IMR-90 (cell line): ENCODE measurements at regions not wholly inside any gene's neighbourhood (a gene's known extent, or its start where the extent isn't known, plus 50 kb on each side); places are given as distances from the start of the nearest gene placed in this dataset.

Source experiments
- ATAC-seq: fragments of 200-7000 bp; cut with Tn5 transposase; 2 replicates; pipeline ENCODE4 v1.9.1; 2020; ENCODE audit warnings: low read depth, mild to moderate bottlenecking, moderate library complexity
- BruUV-seq: library from RNA; stranded (reverse); fragments of 400-500 nt; replicated peaks from 2 replicates; lab custom pipeline; 2021; lab: Mats Ljungman, UMichigan
- CTCF ChIA-PET: fragments of 300-600 bp; formaldehyde crosslinking; extraction: SDS; loops from one replicate; lab custom pipeline; 2021; ENCODE audit warnings: antibody characterized with exemption; lab: Yijun Ruan, JAX
- POLR2A ChIA-PET: fragments of 300-600 bp; sonication (Branson Sonifier 250); formaldehyde crosslinking; loops from one replicate; lab custom pipeline; 2022; ENCODE audit warnings: antibody characterized with exemption; ENCODE audit not compliant: unreplicated experiment; lab: Charles Lee
- DNase-seq: peaks from one replicate; pipeline ENCODE4 v3.0.0; 2013
- H2AFZ ChIP-seq: replicated peaks from 2 replicates; pipeline ENCODE3; 2013; ENCODE audit warnings: low read length, mild to moderate bottlenecking; ENCODE audit not compliant: poor library complexity
- H2AK5ac ChIP-seq: 2 replicates; pipeline ENCODE4 v1.6.1; 2013; ENCODE audit warnings: low read depth, low read length, inconsistent platforms
- H2AK9ac ChIP-seq: replicated peaks from 2 replicates; pipeline ENCODE3; 2013; ENCODE audit warnings: mild to moderate bottlenecking, low read depth, low read length, moderate library complexity; ENCODE audit not compliant: poor library complexity
- H2BK120ac ChIP-seq: 2 replicates; pipeline ENCODE4 v1.6.1; 2013; ENCODE audit warnings: low read depth, low read length, inconsistent platforms
- H2BK15ac ChIP-seq: 3 replicates; pipeline ENCODE4 v1.6.1; 2013; ENCODE audit warnings: low read depth, low read length, inconsistent platforms
- H2BK20ac ChIP-seq: 2 replicates; pipeline ENCODE4 v1.6.1; 2013; ENCODE audit warnings: low read depth, mild to moderate bottlenecking, inconsistent platforms, low read length, moderate library complexity
- H2BK5ac ChIP-seq: 2 replicates; pipeline ENCODE4 v1.6.1; 2013; ENCODE audit warnings: mild to moderate bottlenecking, low read depth, low read length, inconsistent platforms; ENCODE audit not compliant: poor library complexity, severe bottlenecking
- H3K14ac ChIP-seq: replicated peaks from 2 replicates; pipeline ENCODE4 v1.6.1; 2013; ENCODE audit warnings: low read depth, low read length, inconsistent platforms
- H3K18ac ChIP-seq: 2 replicates; pipeline ENCODE4 v1.6.1; 2013; ENCODE audit warnings: low read depth, low read length, control low read depth
- H3K23ac ChIP-seq: 2 replicates; pipeline ENCODE4 v1.6.1; 2013; ENCODE audit warnings: low read depth, low read length, inconsistent platforms
- H3K27ac ChIP-seq: 2 replicates; pipeline ENCODE4 v1.5.1; 2013; ENCODE audit warnings: mild to moderate bottlenecking, control low read depth, low read length; ENCODE audit not compliant: insufficient read depth
- H3K27me3 ChIP-seq: 2 replicates; pipeline ENCODE4 v1.6.1; 2013; ENCODE audit warnings: low read length; ENCODE audit not compliant: control insufficient read depth, insufficient read depth
- H3K36me3 ChIP-seq: 2 replicates; pipeline ENCODE4 v1.6.1; 2013; ENCODE audit warnings: low read length, mixed read lengths; ENCODE audit not compliant: control insufficient read depth, insufficient read depth
- H3K4ac ChIP-seq: 2 replicates; pipeline ENCODE4 v1.6.1; 2013; ENCODE audit warnings: low read depth, low read length, inconsistent platforms
- H3K4me1 ChIP-seq: 2 replicates; pipeline ENCODE4 v1.6.1; 2013; ENCODE audit warnings: low read length, mixed read lengths; ENCODE audit not compliant: control insufficient read depth, insufficient read depth
- H3K4me2 ChIP-seq: 2 replicates; pipeline ENCODE4 v1.6.1; 2013; ENCODE audit warnings: low read depth, mild to moderate bottlenecking, control low read depth, low read length, moderate library complexity
- H3K4me3 ChIP-seq: 2 replicates; pipeline ENCODE4 v1.5.1; 2013; ENCODE audit warnings: low read depth, mild to moderate bottlenecking, control low read depth, low read length, moderate library complexity; ENCODE audit not compliant: insufficient read depth
- H3K56ac ChIP-seq: 2 replicates; pipeline ENCODE4 v1.6.1; 2013; ENCODE audit warnings: low read length, inconsistent platforms; ENCODE audit not compliant: insufficient read depth; ENCODE audit errors: extremely low read depth
- H3K79me1 ChIP-seq, 2 experiments: 2 replicates each; pipeline ENCODE4 v1.6.1; 2013; ENCODE audit warnings: low read length in 2 of 2, inconsistent platforms in 1 of 2, low read depth in 1 of 2
- H3K9ac ChIP-seq: 2 replicates; pipeline ENCODE4 v1.6.1; 2013; ENCODE audit warnings: low read depth, low read length, control low read depth
- H3K9me1 ChIP-seq: 2 replicates; pipeline ENCODE4 v1.6.1; 2013; ENCODE audit warnings: low read length, inconsistent platforms; ENCODE audit not compliant: insufficient read depth
- H3K9me3 ChIP-seq: 2 replicates; pipeline ENCODE4 v1.6.1; 2013; ENCODE audit warnings: low read length; ENCODE audit not compliant: control insufficient read depth, insufficient read depth
- H4K20me1 ChIP-seq: 2 replicates; pipeline ENCODE4 v1.6.1; 2013; ENCODE audit warnings: low read length, inconsistent platforms; ENCODE audit not compliant: insufficient read depth
- H4K5ac ChIP-seq: 2 replicates; pipeline ENCODE4 v1.6.1; 2013; ENCODE audit warnings: mild to moderate bottlenecking, low read depth, low read length, control low read depth
- H4K8ac ChIP-seq, 2 experiments: 2 replicates each; pipeline ENCODE4 v1.6.1; 2013; ENCODE audit warnings: low read depth in 2 of 2, low read length in 2 of 2, control low read depth in 1 of 2, inconsistent platforms in 1 of 2
- H4K91ac ChIP-seq: 2 replicates; pipeline ENCODE4 v1.6.1; 2013; ENCODE audit warnings: low read depth, low read length, inconsistent platforms; ENCODE audit not compliant: insufficient read depth
- CEBPB ChIP-seq: IDR thresholded peaks from 2 replicates; pipeline ENCODE4 v1.6.1; 2012; ENCODE audit warnings: low read depth, low read length, improper control_type of control experiment
- CHD1 ChIP-seq: IDR thresholded peaks from 2 replicates; pipeline ENCODE4 v1.6.1; 2012; ENCODE audit warnings: low read depth, low read length, improper control_type of control experiment
- ELK1 ChIP-seq: fragments of 150-350 bp; IDR thresholded peaks from 2 replicates; pipeline ENCODE4 v1.6.1; 2016; ENCODE audit warnings: low read depth, mild to moderate bottlenecking, low read length, moderate library complexity, borderline replicate concordance
- FOS ChIP-seq: fragments of 150-350 bp; IDR thresholded peaks from 2 replicates; pipeline ENCODE4 v1.6.1; 2016; ENCODE audit warnings: low read depth, low read length
- MAFK ChIP-seq: IDR thresholded peaks from 2 replicates; pipeline ENCODE4 v1.6.1; 2012; ENCODE audit warnings: low read depth, low read length, improper control_type of control experiment
- MXI1 ChIP-seq: IDR thresholded peaks from 2 replicates; pipeline ENCODE4 v1.6.1; 2012; ENCODE audit warnings: low read depth, mild to moderate bottlenecking, low read length, moderate library complexity, borderline replicate concordance
- NFE2L2 ChIP-seq: fragments of 150-350 bp; IDR thresholded peaks from 2 replicates; pipeline ENCODE4 v1.6.1; 2016; ENCODE audit warnings: low read depth, mild to moderate bottlenecking, low read length
- RAD21 ChIP-seq: IDR thresholded peaks from 2 replicates; pipeline ENCODE4 v1.6.1; 2012; ENCODE audit warnings: low read length, improper control_type of control experiment
- RCOR1 ChIP-seq: IDR thresholded peaks from 2 replicates; pipeline ENCODE4 v1.6.1; 2012; ENCODE audit warnings: mild to moderate bottlenecking, low read length, improper control_type of control experiment; ENCODE audit not compliant: insufficient replicate concordance
- whole genome bisulfite sequencing, 2 experiments: methylation state at CpG; one replicate each; pipeline versions ENCODE4 v1.1.5 to v1.1.7; 2013; ENCODE audit warnings: missing lambda C conversion rate in 2 of 2; ENCODE audit not compliant: insufficient read length in 1 of 2; ENCODE audit errors: extremely low coverage in 2 of 2; 5-methylcytosine and 5-hydroxymethylcytosine counted together
- dilution Hi-C: fragments of 300-500 bp; cut with HindIII; formaldehyde crosslinking; loops from one replicate; pipeline ENCODE4 v1.14.3; 2018; ENCODE audit warnings: low sequenced_read_pairs; ENCODE audit not compliant: unreplicated experiment
- in situ Hi-C: fragments of 300-500 bp; cut with MboI; formaldehyde crosslinking; loops from 3 replicates; pipeline ENCODE4 v1.14.3; 2019; ENCODE audit warnings: low sequenced_read_pairs, inconsistent platforms, mixed read lengths
- intact Hi-C: fragments of 100-400 bp; cut with micrococcal nuclease; formaldehyde crosslinking; loops from 2 replicates; pipeline ENCODE4 v1.10.0; 2022
- TF ChIP-seq, protein P1 (sequence below): fragments of 150-350 bp; IDR thresholded peaks from 2 replicates; pipeline ENCODE4 v1.6.1; 2017; ENCODE audit warnings: mild to moderate bottlenecking, antibody characterized with exemption, low read length, low read depth

GRCh38 chr2:191739194-191739593 is 61.3 kb downstream of the NABP1 start:
- H3K27ac ChIP-seq: no peak overlapping the region
- in situ Hi-C loops: no loop called here
- no peak overlapping the region for H2BK120ac ChIP-seq
- no peak overlapping the region for H3K9ac ChIP-seq
- H3K36me3 ChIP-seq: no peaks in the 10 kb centered on the region
- BruUV-seq: no TSS peak
- H3K27me3 ChIP-seq: peaks cover 5% of the 10 kb centered on the region
- no peak overlapping the region for H3K14ac ChIP-seq
- TF ChIP-seq MAFK: no peak
- no peak for TF ChIP-seq RCOR1
- TF ChIP-seq ELK1: no peak
- TF ChIP-seq, protein P1, sequence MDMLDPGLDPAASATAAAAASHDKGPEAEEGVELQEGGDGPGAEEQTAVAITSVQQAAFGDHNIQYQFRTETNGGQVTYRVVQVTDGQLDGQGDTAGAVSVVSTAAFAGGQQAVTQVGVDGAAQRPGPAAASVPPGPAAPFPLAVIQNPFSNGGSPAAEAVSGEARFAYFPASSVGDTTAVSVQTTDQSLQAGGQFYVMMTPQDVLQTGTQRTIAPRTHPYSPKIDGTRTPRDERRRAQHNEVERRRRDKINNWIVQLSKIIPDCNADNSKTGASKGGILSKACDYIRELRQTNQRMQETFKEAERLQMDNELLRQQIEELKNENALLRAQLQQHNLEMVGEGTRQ: no peak
- TF ChIP-seq CEBPB: no peak
- no peak for TF ChIP-seq CHD1
- TF ChIP-seq FOS: no peak
- TF ChIP-seq MXI1: no peak
- no peak for TF ChIP-seq NFE2L2
- TF ChIP-seq RAD21: no peak
- no peaks in the 10 kb centered on the region for H3K9me1 ChIP-seq
- no peaks in the 10 kb centered on the region for H3K4me1 ChIP-seq
- no peak overlapping the region for H3K23ac ChIP-seq
- no peak overlapping the region for H3K4me2 ChIP-seq
- CTCF ChIA-PET: no interaction called here
- intact Hi-C loops: no loop called here
- H4K5ac ChIP-seq: no peak overlapping the region
- no peak overlapping the region for H3K4me3 ChIP-seq
- H2AFZ ChIP-seq: no peak overlapping the region
- H2BK5ac ChIP-seq: no peak overlapping the region
- no peak for DNase-seq
- H3K4ac ChIP-seq: no peak overlapping the region
- H2AK5ac ChIP-seq: no peak overlapping the region
- dilution Hi-C loops: no loop called here
- no peak for ATAC-seq
- POLR2A ChIA-PET: no interaction called here
- H3K79me1 ChIP-seq: no peaks in the 10 kb centered on the region
- no peaks in the 10 kb centered on the region for H3K9me3 ChIP-seq
- H2BK15ac ChIP-seq: no peak overlapping the region
- WGBS, 2 experiments: no CpG with 5 or more reads among the region's 3 CpGs
- no peak overlapping the region for H2AK9ac ChIP-seq
- H3K56ac ChIP-seq: no peak overlapping the region
- no peak overlapping the region for H4K8ac ChIP-seq
- H4K20me1 ChIP-seq: no peaks in the 10 kb centered on the region
- H3K18ac ChIP-seq: no peak overlapping the region
- no peak overlapping the region for H2BK20ac ChIP-seq
- H4K91ac ChIP-seq: no peak overlapping the region
